Kidney (tissue), 13 donors: ENCODE measurements at regions not wholly inside any gene's neighbourhood (a gene's known extent, or its start where the extent isn't known, plus 50 kb on each side); places are given as distances from the start of the nearest gene placed in this dataset.

Experiments
- DNase-seq, 5 donors: peaks; one replicate each; pipeline ENCODE4 v3.0.0-alpha.2; 2013 to 2020
- FAIRE-seq: peaks from 2 replicates; lab custom pipeline; 2012; peaks lifted over from hg19 to GRCh38; lab: Jason Lieb, UNC
- H3K27ac ChIP-seq, 2 donors: one replicate each; pipeline ENCODE4 v1.7.0; 2013; ENCODE audit warnings: low read depth in 2 of 2, low read length in 2 of 2, inconsistent platforms in 1 of 2
- H3K27me3 ChIP-seq: one replicate; pipeline ENCODE4 v1.7.1; 2013; ENCODE audit warnings: low read length, inconsistent platforms; ENCODE audit not compliant: control insufficient read depth, insufficient read depth
- H3K36me3 ChIP-seq, 3 donors: one replicate each; pipeline versions ENCODE4 v1.7.0 to v1.7.1; 2013; ENCODE audit warnings: low read length in 3 of 3, control low read depth in 1 of 3, inconsistent platforms in 1 of 3; ENCODE audit not compliant: insufficient read depth in 3 of 3, control insufficient read depth in 2 of 3
- H3K4me1 ChIP-seq, 3 donors: one replicate each; pipeline versions ENCODE4 v1.7.0 to v1.7.1; 2013; ENCODE audit warnings: low read length in 3 of 3, inconsistent platforms in 1 of 3, low read depth in 1 of 3; ENCODE audit not compliant: control insufficient read depth in 2 of 3, insufficient read depth in 2 of 3
- H3K4me3 ChIP-seq, 3 donors: one replicate each; pipeline versions ENCODE4 v1.7.0 to v1.8.1; 2013; ENCODE audit warnings: low read length in 3 of 3, control low read depth in 1 of 3, inconsistent platforms in 1 of 3
- H3K9ac ChIP-seq, 3 donors: one replicate each; pipeline versions ENCODE4 v1.7.0 to v1.7.1; 2013; ENCODE audit warnings: low read length in 3 of 3, control low read depth in 1 of 3, inconsistent platforms in 1 of 3
- H3K9me3 ChIP-seq, 3 donors: one replicate each; pipeline versions ENCODE4 v1.7.0 to v1.7.1; 2013; ENCODE audit warnings: low read length in 3 of 3, control low read depth in 1 of 3, inconsistent platforms in 1 of 3; ENCODE audit not compliant: control insufficient read depth in 2 of 3, insufficient read depth in 1 of 3
- CTCF ChIP-seq: IDR thresholded peaks from 3 replicates; pipeline ENCODE4 v1.5.1; 2012; ENCODE audit warnings: mild to moderate bottlenecking, moderate library complexity, borderline replicate concordance; ENCODE audit not compliant: insufficient read depth; ENCODE audit errors: extremely low read depth
- intact Hi-C: fragments of 100-400 bp; cut with DNase I; formaldehyde crosslinking; loops from one replicate; pipeline ENCODE4 v1.11.1; 2022
- donor health status: control.
- donor health status: control.
- donor health status: control.
- donor health status: control.
- donor health status: control.
- donor health status: DM: yes; HTN: yes; CAD: no.
- donor health status: Normal renal cell carcinoma (clear cell type).

GRCh38 chr6:134434019-134434942 is 116.4 kb upstream of the SGK1 start:
- no peak for TF ChIP-seq CTCF
- Histone ChIP-seq H3K9me3 (no peaks in the 10 kb centered on the region), H3K9ac (no peak overlapping the region), H3K4me1 (peaks cover 0 to 2% (median 0%) of the 10 kb centered on the region in 3 donors), H3K36me3 (no peaks in the 10 kb centered on the region), H3K4me3 (no peak overlapping the region), H3K27ac (no peak overlapping the region), H3K27me3 (no peaks in the 10 kb centered on the region)
- intact Hi-C loops: no loop called here
- FAIRE-seq (no peak), DNase-seq (no peak)

- FAIRE-seq: no peak
- intact Hi-C loops: no loop called here
- TF ChIP-seq CTCF: no peak
Observed at GRCh38 chr6:134432036-134432435, 114.1 kb upstream of the SGK1 start.

GRCh38 chr6:134431421-134431859 is 113.5 kb upstream of the SGK1 start:
- Histone ChIP-seq H3K27ac (no peak overlapping the region), H3K27me3 (no peaks in the 10 kb centered on the region), H3K9ac (no peak overlapping the region), H3K4me3 (no peak overlapping the region), H3K4me1 (peaks cover 0 to 1% (median 0%) of the 10 kb centered on the region in 3 donors), H3K36me3 (no peaks in the 10 kb centered on the region), H3K9me3 (no peaks in the 10 kb centered on the region)
- intact Hi-C loops: no loop called here
- no peak for TF ChIP-seq CTCF
- no peak for FAIRE-seq
- DNase-seq: no peak

More at GRCh38 chr6:134432036-134432435, 114.1 kb upstream of the SGK1 start:
- Histone ChIP-seq H3K36me3 (no peaks in the 10 kb centered on the region), H3K27me3 (no peaks in the 10 kb centered on the region), H3K9me3 (no peaks in the 10 kb centered on the region), H3K4me1 (peaks cover 0 to 2% (median 0%) of the 10 kb centered on the region in 3 donors), H3K4me3 (no peak overlapping the region), H3K9ac (no peak overlapping the region), H3K27ac (no peak overlapping the region)
- DNase-seq: no peak
